ENCODE measurements at regions not wholly inside any gene's neighbourhood (a gene's known extent, or its start where the extent isn't known, plus 50 kb on each side); places are given as distances from the start of the nearest gene placed in this dataset.

- Histone ChIP-seq H3K27ac (no peak overlapping the region), H3K36me3 (no peaks in the 10 kb centered on the region), H3K4me3 (no peak overlapping the region), H3K4me1 (no peaks in the 10 kb centered on the region), H3K27me3 (no peaks in the 10 kb centered on the region), H3K9me3 (peaks cover 0 to 12% (median 0%) of the 10 kb centered on the region in 4 donors)
- TF ChIP-seq CTCF (IDR thresholded peaks at IDR 0.05) (no peak), POLR2A (IDR thresholded peaks at IDR 0.05) (no peak)
- no peak for DNase-seq
Observed at GRCh38 chr1:239483391-239483790, 97.0 kb downstream of the CHRM3 start.

- Histone ChIP-seq H3K36me3 (no peaks in the 10 kb centered on the region), H3K27ac (no peak overlapping the region), H3K4me3 (no peak overlapping the region), H3K27me3 (no peaks in the 10 kb centered on the region), H3K9me3 (no peaks in the 10 kb centered on the region), H3K4me1 (no peaks in the 10 kb centered on the region)
- TF ChIP-seq POLR2A (IDR thresholded peaks at IDR 0.05) (no peak), CTCF (IDR thresholded peaks at IDR 0.05) (no peak)
- DNase-seq = no peak
Observed at GRCh38 chr1:239493811-239494414, 107.5 kb downstream of the CHRM3 start.

- no peaks in the 10 kb centered on the region for H3K36me3 ChIP-seq
- DNase-seq = no peak
- no peak for TF ChIP-seq POLR2A (IDR thresholded peaks at IDR 0.05)
- no peak for TF ChIP-seq CTCF (IDR thresholded peaks at IDR 0.05)
- H3K9me3 ChIP-seq = peaks cover 0 to 12% (median 0%) of the 10 kb centered on the region in 4 donors
- H3K4me3 ChIP-seq = no peak overlapping the region
- no peak overlapping the region for H3K27ac ChIP-seq
- no peaks in the 10 kb centered on the region for H3K4me1 ChIP-seq
- no peaks in the 10 kb centered on the region for H3K27me3 ChIP-seq
Observed at GRCh38 chr1:239505094-239505493, 118.7 kb downstream of the CHRM3 start.

GRCh38 chr1:239507826-239508225, 121.5 kb downstream of the CHRM3 start:
- DNase-seq = no peak
- H3K36me3 ChIP-seq = no peaks in the 10 kb centered on the region
- peaks cover 0 to 12% (median 0%) of the 10 kb centered on the region in 4 donors for H3K9me3 ChIP-seq
- no peak overlapping the region for H3K4me3 ChIP-seq
- no peaks in the 10 kb centered on the region for H3K4me1 ChIP-seq
- no peaks in the 10 kb centered on the region for H3K27me3 ChIP-seq
- no peak for TF ChIP-seq POLR2A (IDR thresholded peaks at IDR 0.05)
- no peak for TF ChIP-seq CTCF (IDR thresholded peaks at IDR 0.05)
- H3K27ac ChIP-seq = no peak overlapping the region

GRCh38 chr1:239511875-239512274, 125.5 kb downstream of the CHRM3 start:
- DNase-seq = no peak
- no peak overlapping the region for H3K27ac ChIP-seq
- H3K4me3 ChIP-seq = no peak overlapping the region
- no peaks in the 10 kb centered on the region for H3K36me3 ChIP-seq
- H3K4me1 ChIP-seq = no peaks in the 10 kb centered on the region
- no peaks in the 10 kb centered on the region for H3K27me3 ChIP-seq
- H3K9me3 ChIP-seq = peaks cover 0 to under 1% (median 0%) of the 10 kb centered on the region in 4 donors
- no peak for TF ChIP-seq CTCF (IDR thresholded peaks at IDR 0.05)
- no peak for TF ChIP-seq POLR2A (IDR thresholded peaks at IDR 0.05)

GRCh38 chr1:239516579-239516978, 130.2 kb downstream of the CHRM3 start:
- DNase-seq = no peak
- H3K4me3 ChIP-seq = no peak overlapping the region
- no peaks in the 10 kb centered on the region for H3K36me3 ChIP-seq
- no peak overlapping the region for H3K27ac ChIP-seq
- H3K27me3 ChIP-seq = no peaks in the 10 kb centered on the region
- TF ChIP-seq POLR2A (IDR thresholded peaks at IDR 0.05) = no peak
- TF ChIP-seq CTCF (IDR thresholded peaks at IDR 0.05) = no peak
- no peaks in the 10 kb centered on the region for H3K4me1 ChIP-seq
- no peaks in the 10 kb centered on the region for H3K9me3 ChIP-seq
